ENCODE measurements at regions not wholly inside any gene's neighbourhood (a gene's known extent, or its start where the extent isn't known, plus 50 kb on each side); places are given as distances from the start of the nearest gene placed in this dataset.

- no peak for TF ChIP-seq POLR2AphosphoS5 (IDR thresholded peaks at IDR 0.05)
- TF ChIP-seq CTCF (IDR thresholded peaks at IDR 0.05; ENCODE audit: poor library complexity, severe bottlenecking) = no peak
- TF ChIP-seq EZH2 (IDR thresholded peaks at IDR 0.05; ENCODE audit: borderline replicate concordance, insufficient read depth, low read length, poor library complexity, severe bottlenecking) = no peak
- TF ChIP-seq RAD21 (conservative IDR thresholded peaks at IDR 0.05) = no peak
- TF ChIP-seq TAF1 (IDR thresholded peaks at IDR 0.05; ENCODE audit: low read depth) = no peak
- no peak for TF ChIP-seq REST (IDR thresholded peaks at IDR 0.05; ENCODE audit: borderline replicate concordance)
Measured at GRCh38 chr10:30782157-30782536, 152.6 kb upstream of the LYZL2 start.
